22Rv1 (cell line): ENCODE measurements at regions not wholly inside any gene's neighbourhood (a gene's known extent, or its start where the extent isn't known, plus 50 kb on each side); places are given as distances from the start of the nearest gene placed in this dataset.

Source experiments
- CTCF ChIP-seq: fragments of 450-650 bp; IDR thresholded peaks from 2 replicates; pipeline ENCODE4 v1.5.1; 2017; ENCODE audit warnings: mild to moderate bottlenecking
- ZFX ChIP-seq: fragments of 450-650 bp; IDR thresholded peaks from 2 replicates; pipeline ENCODE4 v1.6.1; 2017; ENCODE audit warnings: antibody characterized with exemption, borderline replicate concordance

DNA sequence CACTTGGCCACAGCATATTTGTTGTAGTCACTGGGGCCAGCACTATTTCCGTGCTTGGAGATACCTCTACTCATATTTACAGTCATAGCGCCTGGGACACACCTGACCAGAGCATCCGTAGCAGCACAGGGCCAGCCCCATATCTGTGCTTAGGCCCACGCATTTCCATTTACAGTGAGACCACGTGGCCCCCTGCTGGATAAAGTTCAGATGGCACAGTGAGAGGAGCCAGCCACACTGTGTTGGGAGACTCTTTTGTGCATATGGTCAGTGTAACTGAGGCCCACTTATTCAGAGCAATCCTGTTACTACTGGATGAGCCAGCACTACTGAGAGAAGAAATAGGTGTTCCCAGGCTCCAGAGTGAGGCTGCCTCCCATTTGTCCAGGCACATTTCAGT, 455.3 kb downstream of the REEP3 start:
- TF ChIP-seq CTCF (peak; percentile 68), ZFX (no peak)
